ENCODE measurements at regions not wholly inside any gene's neighbourhood (a gene's known extent, or its start where the extent isn't known, plus 50 kb on each side); places are given as distances from the start of the nearest gene placed in this dataset.

DNA sequence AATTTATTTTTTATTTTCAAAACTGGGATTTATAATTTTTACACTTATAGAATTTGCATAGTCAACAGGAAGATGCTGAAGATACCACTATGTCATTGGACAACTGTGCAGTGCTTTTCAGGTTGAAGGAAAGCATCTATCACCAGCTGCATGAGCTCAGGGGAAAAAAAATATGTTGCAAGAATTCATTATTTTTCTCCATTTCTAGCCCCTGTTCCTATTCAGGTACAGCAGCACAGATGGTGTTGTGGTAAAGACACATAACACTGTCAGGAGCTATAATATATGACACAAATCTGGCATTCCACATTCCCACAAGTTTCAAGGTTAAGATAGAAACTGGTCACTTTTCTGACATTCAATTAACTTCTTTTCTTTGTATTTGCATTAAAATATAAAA is 1088.6 kb downstream of the MAT2B start:
- TF ChIP-seq CTCF (IDR thresholded peaks at IDR 0.05; ENCODE audit: low read depth, low read length): no peak
- no peak for DNase-seq (ENCODE audit: extremely low read depth, low read depth)

DNA sequence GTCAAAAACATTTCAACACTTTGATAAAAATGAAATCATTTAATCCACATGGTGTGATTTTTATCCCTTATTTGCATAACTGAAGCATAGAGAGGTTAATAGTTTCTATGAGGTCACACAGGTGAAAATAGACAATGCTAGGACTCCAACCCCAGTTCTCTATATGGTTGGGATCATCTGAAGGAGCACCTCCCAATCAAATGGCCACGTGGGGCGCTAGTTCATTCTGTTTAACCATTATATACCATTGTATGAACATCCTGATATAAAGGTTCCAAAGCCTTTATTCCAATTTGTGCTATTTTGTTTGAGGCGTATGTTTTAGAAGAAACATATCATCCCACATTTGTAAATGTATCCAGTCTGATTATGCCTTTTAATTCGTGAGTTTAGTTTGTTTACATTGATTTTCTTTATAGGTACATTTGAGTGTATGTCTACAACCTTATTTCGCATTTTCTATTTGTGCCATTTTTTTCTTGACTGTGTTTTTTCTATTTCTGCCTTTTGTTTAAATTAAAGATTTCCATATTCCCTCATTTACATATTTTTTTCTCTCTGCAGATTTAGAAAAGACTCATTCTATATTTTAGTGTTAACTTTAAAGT is 1092.0 kb downstream of the MAT2B start:
- no peak for TF ChIP-seq CTCF (IDR thresholded peaks at IDR 0.05; ENCODE audit: low read depth, low read length)

GRCh38 chr5:164600274-164600673 is 1094.9 kb downstream of the MAT2B start:
- DNase-seq (ENCODE audit: extremely low read depth, low read depth): no peak
- TF ChIP-seq CTCF (IDR thresholded peaks at IDR 0.05; ENCODE audit: low read depth, low read length): no peak

More for the DNA sequence above, 1092.0 kb downstream of the MAT2B start:
- DNase-seq (ENCODE audit: extremely low read depth, low read depth): no peak

- DNase-seq (ENCODE audit: extremely low read depth, low read depth): no peak
- TF ChIP-seq CTCF (IDR thresholded peaks at IDR 0.05; ENCODE audit: low read depth, low read length): no peak
Measured at GRCh38 chr5:164600929-164601535, 1095.6 kb downstream of the MAT2B start.

DNA sequence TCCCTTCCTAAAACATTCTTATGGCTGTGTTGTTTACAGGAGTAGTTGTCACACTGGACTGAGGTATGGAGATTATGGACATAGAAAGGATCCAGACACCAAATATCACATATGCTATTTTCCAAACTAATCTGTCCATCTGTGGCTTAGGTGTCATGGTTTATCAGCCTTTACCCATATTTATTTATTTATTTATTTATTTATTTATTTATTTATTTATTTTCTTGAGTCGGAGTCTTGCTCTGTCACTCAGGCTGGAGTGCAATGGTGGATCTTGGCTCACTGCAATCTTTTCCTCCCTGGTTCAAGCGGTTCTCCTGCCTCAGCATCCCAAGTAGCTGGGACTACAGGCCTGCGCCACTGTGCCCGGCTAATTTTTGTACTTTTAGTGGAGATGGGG is 1103.1 kb downstream of the MAT2B start:
- TF ChIP-seq CTCF (IDR thresholded peaks at IDR 0.05; ENCODE audit: low read depth, low read length): no peak

GRCh38 chr5:164610374-164610773 is 1105.0 kb downstream of the MAT2B start:
- no peak for DNase-seq (ENCODE audit: extremely low read depth, low read depth)
- no peak for TF ChIP-seq CTCF (IDR thresholded peaks at IDR 0.05; ENCODE audit: low read depth, low read length)

More for the DNA sequence above, 1103.1 kb downstream of the MAT2B start:
- DNase-seq (ENCODE audit: extremely low read depth, low read depth): no peak

GRCh38 chr5:164614707-164615106 is 1109.3 kb downstream of the MAT2B start:
- DNase-seq (ENCODE audit: extremely low read depth, low read depth): no peak
- no peak for TF ChIP-seq CTCF (IDR thresholded peaks at IDR 0.05; ENCODE audit: low read depth, low read length)
